ENCODE measurements at regions not wholly inside any gene's neighbourhood (a gene's known extent, or its start where the extent isn't known, plus 50 kb on each side); places are given as distances from the start of the nearest gene placed in this dataset.
"Not testable (repeated sequence)": the region's sequence is repeated elsewhere in the genome, so short reads cannot be mapped to it uniquely, and the experiment has no call there.

GRCh38 chr2:84231478-84231877 is 227.6 kb downstream of the SUCLG1 start:
- no peak overlapping the region for H3K27ac ChIP-seq
- intact Hi-C loops (cut with DNase I; ENCODE audit: low total_unique reads): no loop called here
- H3K9me3 ChIP-seq: no peaks in the 10 kb centered on the region
- H3K4me1 ChIP-seq: no peaks in the 10 kb centered on the region
- H3K27me3 ChIP-seq: no peaks in the 10 kb centered on the region
- TF ChIP-seq CTCF (IDR thresholded peaks at IDR 0.05): no peak
- TF ChIP-seq POLR2A (IDR thresholded peaks at IDR 0.05): no peak
- H3K4me3 ChIP-seq: no peak overlapping the region
- DNase-seq: no peak
- no peaks in the 10 kb centered on the region for H3K36me3 ChIP-seq (ENCODE audit: low read depth, missing control alignments)
- 83 to 85% methylated on average over 1 of the region's 1 CpG for WGBS, 2 donors

- no peak overlapping the region for H3K27ac ChIP-seq
- no peak for DNase-seq
Observed at GRCh38 chr2:84224121-84224520, 235.0 kb downstream of the SUCLG1 start.

GRCh38 chr2:84223191-84223590 is 235.9 kb downstream of the SUCLG1 start:
- H3K27me3 ChIP-seq: no peaks in the 10 kb centered on the region
- H3K9me3 ChIP-seq: no peaks in the 10 kb centered on the region
- TF ChIP-seq POLR2A (IDR thresholded peaks at IDR 0.05) (no peak), CTCF (IDR thresholded peaks at IDR 0.05) (no peak)
- WGBS, 2 donors: 94 to 96% methylated on average over 2 of the region's 2 CpGs
- H3K4me1 ChIP-seq: no peaks in the 10 kb centered on the region
- no peak overlapping the region for H3K27ac ChIP-seq
- no peak for DNase-seq
- no peaks in the 10 kb centered on the region for H3K36me3 ChIP-seq (ENCODE audit: low read depth, missing control alignments)
- H3K4me3 ChIP-seq: no peak overlapping the region
- intact Hi-C loops (cut with DNase I; ENCODE audit: low total_unique reads): no loop called here

More at GRCh38 chr2:84224121-84224520, 235.0 kb downstream of the SUCLG1 start:
- H3K9me3 ChIP-seq: no peaks in the 10 kb centered on the region
- intact Hi-C loops (cut with DNase I; ENCODE audit: low total_unique reads): no loop called here
- H3K27me3 ChIP-seq: no peaks in the 10 kb centered on the region
- H3K4me3 ChIP-seq: no peak overlapping the region
- H3K36me3 ChIP-seq (ENCODE audit: low read depth, missing control alignments): no peaks in the 10 kb centered on the region
- no peaks in the 10 kb centered on the region for H3K4me1 ChIP-seq
- TF ChIP-seq CTCF (IDR thresholded peaks at IDR 0.05) (no peak), POLR2A (IDR thresholded peaks at IDR 0.05) (no peak)

- intact Hi-C loops (cut with DNase I; ENCODE audit: low total_unique reads); H3K4me1 ChIP-seq; DNase-seq; H3K27me3 ChIP-seq; H3K27ac ChIP-seq; H3K36me3 ChIP-seq (ENCODE audit: low read depth, missing control alignments); H3K4me3 ChIP-seq; H3K9me3 ChIP-seq: not testable (repeated sequence)
- WGBS, 2 donors: 89 to 97% methylated on average over 2 of the region's 2 CpGs
Observed at GRCh38 chr2:84221102-84221501, 238.0 kb downstream of the SUCLG1 start.

GRCh38 chr2:84217456-84217855 is 241.6 kb downstream of the SUCLG1 start:
- intact Hi-C loops (cut with DNase I; ENCODE audit: low total_unique reads): no loop called here
- no peak for DNase-seq
- WGBS, 2 donors: 76 to 78% methylated on average over 7 of the region's 7 CpGs
- Histone ChIP-seq H3K4me1 (no peaks in the 10 kb centered on the region), H3K36me3 (ENCODE audit: low read depth, missing control alignments) (no peaks in the 10 kb centered on the region), H3K27me3 (no peaks in the 10 kb centered on the region), H3K4me3 (no peak overlapping the region), H3K9me3 (no peaks in the 10 kb centered on the region), H3K27ac (no peak overlapping the region)
- TF ChIP-seq POLR2A (IDR thresholded peaks at IDR 0.05): no peak
- no peak for TF ChIP-seq CTCF (IDR thresholded peaks at IDR 0.05)

All from testis (tissue), 2 donors.